GM12864 (cell line): ENCODE measurements at regions not wholly inside any gene's neighbourhood (a gene's known extent, or its start where the extent isn't known, plus 50 kb on each side); places are given as distances from the start of the nearest gene placed in this dataset.

Source experiments
- DNase-seq: peaks from one replicate; pipeline ENCODE4 v3.0.0-alpha.2; 2011; ENCODE audit warnings: low read depth
- H3K4me3 ChIP-seq: 2 replicates; pipeline ENCODE4 v1.5.1; 2011; ENCODE audit warnings: mild to moderate bottlenecking, low read depth, low read length, control low read depth
- CTCF ChIP-seq: IDR thresholded peaks from 2 replicates; pipeline ENCODE4 v1.5.1; 2011; ENCODE audit warnings: low read depth, mild to moderate bottlenecking, moderate library complexity, low read length, control low read depth, inconsistent platforms; ENCODE audit errors: missing control alignments

GRCh38 chr15:92244703-92245102 lies 149.0 kb upstream of the ST8SIA2 start:
- TF ChIP-seq CTCF = peak; percentile 36
- no peak for DNase-seq
- no peak overlapping the region for H3K4me3 ChIP-seq

DNA sequence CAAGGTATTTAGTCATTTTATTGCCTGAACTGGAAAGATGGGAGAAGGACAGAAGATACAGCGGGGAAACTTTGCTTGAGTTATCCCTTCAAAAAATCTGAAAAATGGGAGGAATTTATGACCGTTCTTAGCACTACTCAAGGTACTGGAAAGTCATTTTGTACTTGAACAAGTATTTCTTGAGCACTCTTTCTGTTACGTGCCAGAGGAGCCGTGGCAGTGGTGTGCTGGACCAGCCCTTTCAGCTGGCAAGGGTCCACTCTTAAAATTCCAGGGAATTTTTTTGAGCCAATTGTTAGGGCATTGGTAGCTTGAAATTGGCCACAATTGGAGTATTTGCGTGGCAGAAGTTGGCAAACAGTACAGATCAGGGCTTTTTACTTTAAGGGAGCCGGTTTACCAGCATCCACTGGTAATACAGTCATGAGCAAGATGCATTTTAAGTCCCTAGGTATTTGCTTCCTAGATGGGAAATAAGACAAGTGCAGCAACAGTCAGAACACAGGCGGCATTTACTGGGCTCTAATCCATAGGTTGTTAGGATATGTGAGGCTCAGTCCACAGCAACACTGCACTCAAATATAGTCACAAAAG lies 145.9 kb upstream of the ST8SIA2 start:
- TF ChIP-seq CTCF = no peak
- H3K4me3 ChIP-seq = no peak overlapping the region
- no peak for DNase-seq

DNA sequence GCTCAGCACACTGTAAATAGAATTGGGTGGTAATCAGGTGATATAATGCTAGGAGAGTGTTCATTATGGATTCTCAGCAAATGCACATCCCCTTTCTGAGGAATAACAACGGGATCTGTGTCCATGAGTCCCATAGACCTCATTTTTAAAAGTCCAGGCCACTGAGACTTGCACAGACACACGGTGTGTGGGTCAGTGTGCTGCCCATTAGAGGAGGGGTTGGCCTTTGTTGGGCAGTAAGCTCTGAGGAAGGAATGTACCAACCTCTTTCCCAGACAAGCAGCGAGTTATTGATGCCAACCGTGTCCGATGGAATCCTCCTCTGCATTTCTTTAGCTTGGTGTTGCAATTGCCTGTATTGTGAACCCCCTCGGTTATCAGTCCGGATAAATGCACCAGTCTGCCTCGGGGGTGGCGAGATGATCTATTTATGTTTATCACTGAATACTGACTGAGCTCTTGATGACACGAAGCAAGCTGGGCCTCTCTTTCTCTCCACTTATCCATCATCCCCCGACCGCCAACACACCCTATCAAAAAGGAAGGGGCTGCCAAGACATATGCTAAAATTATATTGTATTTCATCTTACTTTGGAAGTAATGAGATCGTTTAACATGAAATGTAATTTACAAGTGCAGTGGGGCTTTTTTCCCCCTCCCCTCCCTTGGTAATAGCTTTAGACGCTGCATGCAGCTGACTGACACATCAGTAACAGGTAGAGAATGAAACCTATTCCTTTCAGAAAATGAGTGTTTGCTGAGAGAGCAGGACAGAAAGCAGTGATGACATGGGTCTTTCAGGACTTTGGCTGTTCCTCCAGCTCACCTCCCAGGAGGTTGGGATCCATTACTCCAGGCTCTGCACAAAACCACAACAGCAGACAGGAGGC lies 126.6 kb upstream of the ST8SIA2 start:
- no peak for DNase-seq
- H3K4me3 ChIP-seq = no peak overlapping the region
- TF ChIP-seq CTCF = no peak

- TF ChIP-seq CTCF = no peak
- no peak for DNase-seq
- H3K4me3 ChIP-seq = no peak overlapping the region
Observed at GRCh38 chr15:92268900-92269299, 124.8 kb upstream of the ST8SIA2 start.

GRCh38 chr15:92271179-92271578 lies 122.5 kb upstream of the ST8SIA2 start:
- no peak for DNase-seq
- TF ChIP-seq CTCF = no peak
- H3K4me3 ChIP-seq = no peak overlapping the region

GRCh38 chr15:92272106-92272505 lies 121.6 kb upstream of the ST8SIA2 start:
- no peak overlapping the region for H3K4me3 ChIP-seq
- DNase-seq = no peak
- no peak for TF ChIP-seq CTCF
